GM10266 (cell line): ENCODE measurements at regions not wholly inside any gene's neighbourhood (a gene's known extent, or its start where the extent isn't known, plus 50 kb on each side); places are given as distances from the start of the nearest gene placed in this dataset.

ENCODE experiments used
- DNase-seq: peaks from one replicate; pipeline ENCODE4 v3.0.0; 2012; ENCODE audit errors: extremely low spot score
- TF ChIP-seq, protein P1 (sequence below): IDR thresholded peaks from 2 replicates; pipeline ENCODE4 v1.5.1; 2012; ENCODE audit warnings: mild to moderate bottlenecking, low read depth; ENCODE audit not compliant: control insufficient read depth, insufficient read depth; ENCODE audit errors: missing control alignments

DNA sequence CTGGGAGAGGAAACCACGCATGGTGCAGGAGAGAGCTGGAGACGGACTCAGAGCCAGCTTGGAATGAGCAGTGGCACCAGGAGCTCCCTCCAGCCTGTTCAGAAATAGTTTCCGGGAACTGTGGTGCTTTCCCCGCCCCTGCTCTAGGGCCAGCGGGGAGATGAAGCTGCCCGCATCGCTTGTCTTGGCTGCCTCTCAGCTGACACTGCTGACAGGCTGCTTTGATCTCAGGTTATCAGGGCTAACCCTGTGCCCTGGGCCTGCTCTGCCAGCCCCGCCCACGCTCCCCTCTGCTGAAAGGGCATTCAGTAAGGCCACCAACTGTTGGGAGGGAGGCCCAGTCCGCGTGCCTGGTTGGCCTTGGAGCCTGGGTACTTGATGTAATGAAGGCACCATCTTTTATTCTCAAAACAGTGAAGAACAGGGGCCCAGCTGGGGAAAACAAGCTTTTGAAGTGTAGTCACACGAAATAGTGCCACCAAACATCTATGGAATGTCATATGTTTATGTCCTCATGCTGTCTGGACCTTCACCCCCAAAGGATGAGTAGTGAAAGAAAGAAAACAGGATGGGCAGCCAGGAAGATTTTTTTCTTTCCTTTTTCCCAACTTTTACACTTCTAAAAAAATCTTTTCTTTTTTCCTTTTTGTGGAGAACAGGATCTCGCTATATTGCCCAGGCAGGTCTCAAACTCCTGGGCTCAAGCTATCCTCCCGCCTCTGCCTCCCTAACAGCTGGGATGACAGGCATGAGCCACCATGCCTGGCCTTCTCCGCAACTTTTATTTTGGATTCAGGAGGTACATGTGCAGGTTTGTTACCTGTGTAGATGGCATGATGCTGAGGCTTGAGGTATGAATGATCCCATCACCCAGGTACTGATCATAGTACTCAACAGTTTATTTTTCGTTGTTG, 115.9 kb upstream of the TBX3 start:
- TF ChIP-seq, protein P1, sequence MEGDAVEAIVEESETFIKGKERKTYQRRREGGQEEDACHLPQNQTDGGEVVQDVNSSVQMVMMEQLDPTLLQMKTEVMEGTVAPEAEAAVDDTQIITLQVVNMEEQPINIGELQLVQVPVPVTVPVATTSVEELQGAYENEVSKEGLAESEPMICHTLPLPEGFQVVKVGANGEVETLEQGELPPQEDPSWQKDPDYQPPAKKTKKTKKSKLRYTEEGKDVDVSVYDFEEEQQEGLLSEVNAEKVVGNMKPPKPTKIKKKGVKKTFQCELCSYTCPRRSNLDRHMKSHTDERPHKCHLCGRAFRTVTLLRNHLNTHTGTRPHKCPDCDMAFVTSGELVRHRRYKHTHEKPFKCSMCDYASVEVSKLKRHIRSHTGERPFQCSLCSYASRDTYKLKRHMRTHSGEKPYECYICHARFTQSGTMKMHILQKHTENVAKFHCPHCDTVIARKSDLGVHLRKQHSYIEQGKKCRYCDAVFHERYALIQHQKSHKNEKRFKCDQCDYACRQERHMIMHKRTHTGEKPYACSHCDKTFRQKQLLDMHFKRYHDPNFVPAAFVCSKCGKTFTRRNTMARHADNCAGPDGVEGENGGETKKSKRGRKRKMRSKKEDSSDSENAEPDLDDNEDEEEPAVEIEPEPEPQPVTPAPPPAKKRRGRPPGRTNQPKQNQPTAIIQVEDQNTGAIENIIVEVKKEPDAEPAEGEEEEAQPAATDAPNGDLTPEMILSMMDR: no peak
- no peak for DNase-seq

- TF ChIP-seq, protein P1: no peak
Observed at GRCh38 chr12:114794049-114794558, 110.1 kb upstream of the TBX3 start.

GRCh38 chr12:114790276-114790675, 106.3 kb upstream of the TBX3 start:
- DNase-seq: no peak
- TF ChIP-seq, protein P1: no peak

More at GRCh38 chr12:114794049-114794558, 110.1 kb upstream of the TBX3 start:
- DNase-seq: no peak

DNA sequence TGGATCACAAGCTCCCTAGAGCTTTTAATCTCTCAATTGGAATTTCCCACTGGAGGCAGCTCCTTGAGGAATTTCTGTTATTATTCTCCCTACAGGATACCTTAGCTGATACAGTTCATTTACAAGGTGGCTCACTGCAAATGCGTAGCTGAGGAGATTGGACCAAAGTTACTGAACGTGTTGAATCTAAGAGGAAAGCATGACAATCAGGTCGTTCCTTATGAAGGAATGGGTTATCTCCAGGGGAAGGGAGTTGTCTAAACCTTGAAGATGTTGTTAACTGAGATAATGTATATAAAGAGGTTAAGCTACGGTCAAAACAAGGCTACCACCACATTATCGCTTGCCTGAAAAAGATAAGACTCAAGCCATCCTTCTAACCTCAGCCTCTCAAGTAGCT, 105.8 kb upstream of the TBX3 start:
- no peak for DNase-seq
- TF ChIP-seq, protein P1: no peak

- DNase-seq: no peak
- TF ChIP-seq, protein P1: no peak
Observed at GRCh38 chr12:114789276-114789675, 105.3 kb upstream of the TBX3 start.

GRCh38 chr12:114784526-114784925, 100.6 kb upstream of the TBX3 start:
- TF ChIP-seq, protein P1: no peak
- DNase-seq: no peak

DNA sequence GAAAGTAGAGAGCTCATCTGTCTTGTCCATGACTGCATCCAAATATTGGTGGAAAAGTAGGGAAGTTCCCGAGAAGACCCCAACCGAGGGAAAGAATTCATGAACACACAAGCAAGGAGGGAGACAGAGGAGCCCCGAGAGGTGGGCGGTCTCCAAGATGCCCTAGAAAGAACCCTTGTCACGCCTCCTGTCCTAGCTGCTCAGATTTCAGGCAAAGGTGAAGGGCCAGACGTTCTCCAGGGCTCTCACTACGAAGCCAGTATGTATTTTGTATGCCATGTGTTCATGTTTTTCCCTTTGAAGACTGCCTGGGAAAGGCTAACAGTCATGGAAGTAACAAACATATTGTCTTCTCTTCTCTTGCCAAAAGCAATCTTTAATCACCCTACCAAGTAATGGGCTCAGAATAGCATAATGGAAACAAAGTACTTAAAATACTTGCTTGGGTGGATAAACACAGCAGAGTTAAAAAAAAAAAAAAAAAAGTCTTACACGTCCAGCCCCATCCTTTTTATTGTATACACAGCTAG, 99.2 kb upstream of the TBX3 start:
- no peak for DNase-seq
- TF ChIP-seq, protein P1: no peak
